HG02884 (cell line): ENCODE measurements at regions not wholly inside any gene's neighbourhood (a gene's known extent, or its start where the extent isn't known, plus 50 kb on each side); places are given as distances from the start of the nearest gene placed in this dataset.
A peak's percentile ranks its signal among the peaks of the same experiment; 100 is the strongest.
"Not testable (repeated sequence)": the region's sequence is repeated elsewhere in the genome, so short reads cannot be mapped to it uniquely, and the experiment has no call there.

Experiments
- ATAC-seq: cut with Tn5 transposase; IDR thresholded peaks from one replicate; pipeline ENCODE4 v1.9.1; 2021; ENCODE audit warnings: mild to moderate bottlenecking, moderate library complexity; ENCODE audit not compliant: unreplicated experiment

- no peak for ATAC-seq
These were observed 521.4 kb downstream of the PCDH7 start for GRCh38 chr4:31241504-31242106.

- no peak for ATAC-seq
These were observed 526.7 kb downstream of the PCDH7 start for GRCh38 chr4:31246856-31247255.

DNA sequence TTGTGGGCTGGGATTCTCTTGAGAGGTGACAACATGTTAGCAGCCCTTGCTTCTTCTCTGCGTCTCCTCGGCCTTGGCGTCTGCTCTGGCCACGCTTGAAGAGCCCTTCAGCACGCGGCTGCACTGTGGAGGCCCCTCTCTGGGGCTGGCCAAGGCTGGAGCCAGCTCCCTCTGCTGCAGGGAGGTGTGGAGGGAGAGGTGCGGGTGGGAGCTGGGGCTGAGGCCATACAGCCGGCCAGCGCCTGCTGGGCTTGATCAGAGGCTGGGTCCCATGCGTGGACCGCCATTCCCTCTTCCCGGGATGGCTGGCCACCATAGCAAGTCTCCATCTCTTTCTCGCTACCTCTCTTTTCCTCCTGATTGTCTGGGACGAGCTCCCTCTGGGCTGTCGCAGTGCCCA, 539.0 kb downstream of the PCDH7 start:
- no peak for ATAC-seq

DNA sequence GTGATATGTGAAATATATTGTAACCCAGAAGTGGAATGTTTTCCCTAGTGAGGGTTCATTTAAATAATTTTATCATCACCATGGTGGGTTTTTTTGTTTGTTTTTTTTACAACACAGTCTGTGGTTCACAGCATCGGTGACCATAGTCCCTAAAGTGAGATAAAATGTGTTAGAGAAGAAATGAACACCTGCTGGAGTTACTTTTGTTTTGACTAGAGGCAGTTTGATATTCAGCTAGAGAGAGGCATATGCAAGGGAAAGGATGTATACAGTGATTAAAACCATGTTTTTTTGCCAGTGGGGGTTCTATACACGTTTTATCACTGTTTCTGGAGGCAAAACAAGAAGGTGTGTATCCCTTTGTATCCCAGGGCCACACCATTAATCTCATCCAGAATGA, 541.5 kb downstream of the PCDH7 start:
- no peak for ATAC-seq

DNA sequence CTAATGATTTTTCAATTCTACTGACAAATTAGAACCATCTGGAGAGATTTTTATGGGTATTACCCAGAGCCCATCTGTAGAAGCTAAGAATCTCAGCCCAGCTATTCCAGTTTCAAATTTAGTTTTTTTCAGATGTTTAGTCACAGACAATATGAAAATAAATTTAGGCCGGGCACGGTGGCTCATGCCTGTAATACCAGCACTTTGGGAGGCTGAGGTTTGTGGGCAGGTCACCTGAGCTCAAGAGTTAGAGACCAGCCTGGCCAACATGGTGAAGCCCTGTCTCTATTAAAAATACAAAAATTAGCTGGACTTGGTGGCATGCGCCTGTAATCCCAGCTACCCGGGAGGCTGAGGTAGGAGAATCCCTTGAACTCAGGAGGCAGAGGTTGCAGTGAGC, 545.9 kb downstream of the PCDH7 start:
- not testable (repeated sequence) for ATAC-seq

DNA sequence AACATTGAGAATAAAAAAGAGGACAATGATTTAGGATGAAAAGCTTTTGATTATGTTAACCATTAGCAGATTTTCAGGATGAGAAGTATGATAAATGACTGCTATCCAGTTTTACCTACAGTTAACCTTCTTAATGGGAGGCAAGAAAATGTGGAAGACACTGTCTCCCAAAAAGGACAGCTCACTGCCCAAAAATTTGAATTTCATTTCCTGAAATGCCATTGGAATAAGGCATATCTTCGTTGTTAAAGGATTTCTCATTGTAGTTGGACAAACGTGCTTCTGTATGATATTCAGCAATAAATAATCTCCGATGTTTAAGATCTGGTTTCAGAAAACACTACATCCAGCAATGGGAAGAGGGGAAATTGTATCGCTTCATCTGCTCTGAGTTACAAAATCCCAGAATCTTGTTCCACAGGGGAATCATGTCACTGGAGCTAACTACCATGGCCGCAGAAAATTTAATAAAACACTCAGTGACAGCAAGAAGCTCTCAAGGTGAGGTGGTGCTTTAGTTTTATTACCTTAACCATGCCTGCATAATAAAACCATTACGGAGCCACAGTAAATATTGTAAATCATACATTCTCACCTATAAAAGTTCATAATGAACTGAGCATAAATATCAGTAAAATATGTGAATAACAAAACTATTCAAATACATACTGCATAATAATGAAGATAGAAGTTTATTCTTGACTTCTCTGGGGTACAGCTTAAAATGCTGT, 552.3 kb downstream of the PCDH7 start:
- ATAC-seq: no peak

- ATAC-seq: no peak
These were observed 555.7 kb downstream of the PCDH7 start for GRCh38 chr4:31275906-31276305.

GRCh38 chr4:31283679-31284078, 563.5 kb downstream of the PCDH7 start:
- no peak for ATAC-seq

- ATAC-seq: peak; percentile 36
These were observed 570.7 kb downstream of the PCDH7 start for GRCh38 chr4:31290836-31291235.

- peak; percentile 89 for ATAC-seq
These were observed 571.1 kb downstream of the PCDH7 start for GRCh38 chr4:31291238-31291637.

- ATAC-seq: no peak
These were observed 574.7 kb downstream of the PCDH7 start for GRCh38 chr4:31294655-31295480.

DNA sequence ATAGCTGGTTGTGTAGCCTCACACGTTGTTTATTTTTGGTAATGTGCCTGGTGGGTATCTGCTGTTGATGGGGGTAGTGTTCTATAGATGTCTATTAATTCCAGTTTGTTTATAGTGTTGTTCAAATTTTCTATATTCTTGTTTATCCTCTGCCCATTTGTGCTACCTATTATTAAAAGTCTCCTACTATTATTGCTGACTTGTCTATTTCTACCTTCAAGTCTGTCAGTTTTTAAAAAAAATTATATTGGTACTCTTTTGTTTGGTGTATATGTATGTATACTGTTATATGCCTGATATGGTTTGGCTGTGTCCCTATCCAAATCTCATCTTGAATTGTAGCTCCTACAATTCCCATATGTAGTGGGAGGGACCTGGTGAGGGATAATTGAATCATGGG, 578.6 kb downstream of the PCDH7 start:
- no peak for ATAC-seq

DNA sequence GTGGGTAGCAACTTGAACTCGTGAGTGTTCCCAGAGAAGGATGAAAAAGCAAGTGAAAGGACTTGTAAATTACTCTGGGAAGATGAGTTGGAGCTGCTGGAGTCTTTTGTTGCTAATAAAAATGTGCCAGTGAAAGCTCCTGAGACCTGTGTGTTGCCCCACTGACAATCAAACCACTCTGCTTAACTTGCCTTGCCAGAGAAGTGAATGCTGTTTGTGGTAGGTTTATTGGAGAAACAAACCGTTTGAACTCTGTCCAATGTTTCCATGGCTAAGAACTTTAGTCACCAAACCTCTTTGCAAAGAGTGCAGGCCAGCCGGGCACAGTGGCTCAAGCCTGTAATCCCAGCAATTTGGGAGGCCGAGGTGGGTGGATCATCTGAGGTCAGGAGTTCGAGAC, 586.9 kb downstream of the PCDH7 start:
- ATAC-seq: no peak

DNA sequence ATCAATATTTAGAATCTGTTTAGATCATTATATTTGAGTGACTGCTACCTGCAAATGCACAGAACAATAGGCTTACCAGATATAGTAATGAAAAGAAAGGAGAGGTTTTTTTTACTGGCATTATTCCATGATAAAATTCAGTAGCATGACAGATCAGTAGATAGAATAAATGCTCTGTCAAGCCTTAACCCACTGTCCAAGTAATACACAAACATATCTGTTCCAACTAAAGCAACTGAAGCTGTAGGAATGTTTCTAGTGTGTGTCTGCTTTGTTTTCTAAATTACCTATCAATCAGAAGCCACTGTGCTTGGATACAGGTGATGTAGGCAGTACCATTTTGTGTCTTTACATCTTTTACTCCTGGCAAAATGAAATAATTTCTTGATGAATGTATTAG, 604.6 kb downstream of the PCDH7 start:
- no peak for ATAC-seq

GRCh38 chr4:31325300-31325699, 605.1 kb downstream of the PCDH7 start:
- no peak for ATAC-seq

GRCh38 chr4:31327031-31327430, 606.9 kb downstream of the PCDH7 start:
- ATAC-seq: no peak

DNA sequence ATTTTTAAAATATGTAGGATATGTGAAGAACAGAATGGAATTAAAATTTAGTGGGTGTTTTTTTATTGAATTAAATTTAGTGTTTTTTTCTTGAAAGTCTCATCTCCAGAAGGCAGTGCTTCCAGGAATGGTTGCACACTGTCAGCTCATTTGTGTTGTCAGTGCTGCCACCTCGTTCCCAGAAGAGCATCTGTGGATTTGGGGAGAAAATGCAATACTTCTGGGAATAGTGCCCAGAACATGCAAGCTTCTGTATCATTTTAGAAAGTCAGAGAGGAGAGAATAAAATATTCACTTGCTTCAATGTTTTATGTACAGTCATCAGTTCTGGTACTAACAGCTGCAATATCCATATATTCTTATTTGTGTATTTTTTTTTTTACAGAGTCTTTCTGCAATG, 608.8 kb downstream of the PCDH7 start:
- no peak for ATAC-seq

GRCh38 chr4:31334086-31334910, 614.1 kb downstream of the PCDH7 start:
- ATAC-seq: no peak

- ATAC-seq: no peak
These were observed 617.8 kb downstream of the PCDH7 start for GRCh38 chr4:31338000-31338399.

- ATAC-seq: no peak
These were observed 621.6 kb downstream of the PCDH7 start for GRCh38 chr4:31341601-31342359.
